Gastroesophageal sphincter (tissue), 4 donors: ENCODE measurements at regions not wholly inside any gene's neighbourhood (a gene's known extent, or its start where the extent isn't known, plus 50 kb on each side); places are given as distances from the start of the nearest gene placed in this dataset.
A peak's percentile ranks its signal among the peaks of the same experiment; 100 is the strongest.

Experiments
- ATAC-seq: fragments of 150-250 bp; one replicate; pipeline ENCODE4 v1.9.1; 2016; ENCODE audit warnings: mild to moderate bottlenecking, moderate library complexity
- H3K27ac ChIP-seq, 4 donors: fragments of 200-600 bp; sonication (generic) in 3 of 4; 1 replicate in 3 of 4; 2 replicates in 1 of 4; pipeline ENCODE4 v1.5.1; 2016 to 2019
- H3K27me3 ChIP-seq: fragments of 200-600 bp; sonication (generic); one replicate; pipeline ENCODE4 v1.5.1; 2019
- H3K36me3 ChIP-seq, 2 donors: fragments of 200-600 bp; sonication (generic); one replicate each; pipeline ENCODE4 v1.5.1; 2019; ENCODE audit warnings: control low read depth in 1 of 2
- H3K4me1 ChIP-seq, 3 donors: fragments of 200-600 bp; sonication (generic); 1 replicate in 2 of 3; 2 replicates in 1 of 3; pipeline ENCODE4 v1.5.1; 2016 to 2019; ENCODE audit warnings: control low read depth in 2 of 3
- H3K4me3 ChIP-seq, 2 donors: fragments of 200-600 bp; sonication (generic); one replicate each; pipeline ENCODE4 v1.5.1; 2019; ENCODE audit warnings: mild to moderate bottlenecking in 1 of 2, moderate library complexity in 1 of 2
- H3K9me3 ChIP-seq, 3 donors: fragments of 200-600 bp; sonication (generic); one replicate each; pipeline ENCODE4 v1.5.1; 2017 to 2019; ENCODE audit warnings: control low read depth in 2 of 3
- CTCF ChIP-seq, 4 experiments: fragments of 200-600 bp in 2 of 4; fragments of 450-650 bp in 2 of 4; sonication (generic) in 1 of 4; IDR thresholded peaks; one replicate each; pipeline ENCODE4 v1.5.1; 2017 to 2019; ENCODE audit warnings: antibody characterized with exemption in 4 of 4, mild to moderate bottlenecking in 2 of 4, moderate library complexity in 2 of 4
- EP300 ChIP-seq: sonication (generic); formaldehyde crosslinking; IDR thresholded peaks from one replicate; pipeline ENCODE4 v1.6.1; 2017; ENCODE audit warnings: antibody characterized with exemption, mild to moderate bottlenecking
- POLR2A ChIP-seq, 2 donors: fragments of 450-650 bp; IDR thresholded peaks; one replicate each; pipeline ENCODE4 v1.6.1; 2017; ENCODE audit warnings: antibody characterized with exemption in 2 of 2, mild to moderate bottlenecking in 2 of 2, moderate library complexity in 1 of 2
- POLR2AphosphoS5 ChIP-seq: sonication (generic); formaldehyde crosslinking; IDR thresholded peaks from one replicate; pipeline ENCODE4 v1.6.1; 2017; ENCODE audit warnings: antibody characterized with exemption
- WGBS, 2 donors: methylation state at CpG; one replicate each; pipeline ENCODE4 v1.1.5; 2018; ENCODE audit warnings: low coverage in 1 of 2; 5-methylcytosine and 5-hydroxymethylcytosine counted together

DNA sequence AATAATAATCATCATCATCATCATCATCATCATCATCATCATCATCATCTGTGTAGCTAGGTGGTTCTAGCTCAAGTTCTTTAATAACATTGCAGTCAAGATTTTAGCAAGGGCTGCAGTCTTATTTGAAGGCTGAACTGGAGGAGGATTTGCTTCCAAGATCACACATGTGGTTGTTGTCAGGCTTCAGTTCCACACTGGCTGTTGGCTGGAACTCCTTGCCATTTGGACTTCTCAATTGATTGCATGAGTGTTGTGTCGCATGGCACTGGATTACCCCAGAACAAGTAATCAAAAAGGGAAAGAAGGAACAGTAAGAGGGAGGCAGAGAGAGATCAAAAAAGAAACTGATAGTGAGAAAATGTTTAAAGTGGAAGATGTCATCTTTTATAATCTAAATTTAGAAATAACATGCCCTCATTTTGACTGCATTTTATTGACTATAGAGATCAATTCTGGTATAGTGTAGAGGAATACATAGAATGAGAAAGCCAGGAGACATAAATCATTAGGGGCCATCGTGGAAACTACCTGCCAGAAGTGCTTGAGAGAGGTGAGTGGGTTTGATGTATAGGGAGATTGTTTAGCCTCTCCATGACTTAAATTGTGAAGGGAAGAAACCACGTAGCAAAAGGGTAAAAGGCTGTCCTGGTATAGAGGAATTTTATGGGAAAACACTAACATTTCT lies 346.6 kb upstream of the RBMS3 start:
- Histone ChIP-seq H3K27ac (no peak overlapping the region), H3K4me3 (no peak overlapping the region), H3K4me1 (no peaks in the 10 kb centered on the region), H3K27me3 (no peaks in the 10 kb centered on the region), H3K9me3 (no peaks in the 10 kb centered on the region), H3K36me3 (no peaks in the 10 kb centered on the region)
- ATAC-seq = no peak
- 49 to 72% methylated on average over 2 to 3 of the region's 3 CpGs for WGBS, 2 donors
- TF ChIP-seq POLR2AphosphoS5 (no peak), POLR2A (IDR thresholded peaks at IDR 0.05) (no peak), CTCF (IDR thresholded peaks at IDR 0.05) (no peak), EP300 (no peak)

- TF ChIP-seq EP300 (no peak), CTCF (IDR thresholded peaks at IDR 0.05) (no peak), POLR2AphosphoS5 (no peak), POLR2A (IDR thresholded peaks at IDR 0.05) (no peak)
- 18 to 52% methylated on average over 2 of the region's 2 CpGs for WGBS, 2 donors
- no peaks in the 10 kb centered on the region for H3K36me3 ChIP-seq
- H3K9me3 ChIP-seq = no peaks in the 10 kb centered on the region
- peaks cover 0 to 8% (median under 1%) of the 10 kb centered on the region in 3 donors for H3K4me1 ChIP-seq
- no peak overlapping the region for H3K27ac ChIP-seq
- H3K27me3 ChIP-seq = no peaks in the 10 kb centered on the region
- no peak overlapping the region for H3K4me3 ChIP-seq
- no peak for ATAC-seq
Measured at GRCh38 chr3:28935146-28935545, 345.7 kb upstream of the RBMS3 start.

DNA sequence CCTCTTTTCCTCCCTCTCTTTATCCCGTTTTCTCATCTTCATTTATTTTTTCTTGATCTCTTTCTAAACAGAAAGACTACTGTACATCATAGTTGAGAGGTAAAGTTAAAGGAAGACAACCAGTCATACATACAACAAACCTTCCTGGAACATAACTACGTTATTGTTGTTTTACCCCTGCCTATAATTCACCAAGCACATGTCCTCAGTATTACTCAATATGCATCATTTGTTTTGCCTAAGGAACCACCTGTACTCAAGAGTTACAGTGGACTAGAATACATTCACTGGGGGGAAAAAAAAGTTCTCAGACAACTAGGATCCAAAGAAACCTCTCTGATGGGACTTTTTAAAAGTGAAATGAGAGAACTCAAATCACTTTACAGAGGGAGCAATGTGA lies 344.7 kb upstream of the RBMS3 start:
- TF ChIP-seq POLR2AphosphoS5 (no peak), POLR2A (IDR thresholded peaks at IDR 0.05) (no peak), EP300 (no peak), CTCF (IDR thresholded peaks at IDR 0.05) (no peak)
- Histone ChIP-seq H3K9me3 (no peaks in the 10 kb centered on the region), H3K27ac (no peak overlapping the region), H3K4me1 (peaks cover 9 to 18% (median 10%) of the 10 kb centered on the region in 3 donors), H3K36me3 (no peaks in the 10 kb centered on the region), H3K27me3 (no peaks in the 10 kb centered on the region), H3K4me3 (no peak overlapping the region)
- ATAC-seq = no peak
- WGBS, 2 donors = 72 to 73% methylated on average over 2 of the region's 2 CpGs

- H3K4me3 ChIP-seq = no peak overlapping the region
- no peak for ATAC-seq
- no peaks in the 10 kb centered on the region for H3K9me3 ChIP-seq
- peak overlapping the region; percentile 22 to 53 (median 36) for H3K27ac ChIP-seq
- H3K27me3 ChIP-seq = no peaks in the 10 kb centered on the region
- TF ChIP-seq CTCF (IDR thresholded peaks at IDR 0.05) (no peak), POLR2AphosphoS5 (peak; percentile 26)
- peaks cover 9 to 33% (median 13%) of the 10 kb centered on the region in 3 donors for H3K4me1 ChIP-seq
- no peaks in the 10 kb centered on the region for H3K36me3 ChIP-seq
Measured at GRCh38 chr3:28940530-28940929, 340.3 kb upstream of the RBMS3 start.

GRCh38 chr3:28940994-28941393 lies 339.9 kb upstream of the RBMS3 start:
- no peaks in the 10 kb centered on the region for H3K36me3 ChIP-seq
- no peak overlapping the region for H3K4me3 ChIP-seq
- H3K9me3 ChIP-seq = no peaks in the 10 kb centered on the region
- no peak for TF ChIP-seq CTCF (IDR thresholded peaks at IDR 0.05)
- TF ChIP-seq EP300 = no peak
- no peak for TF ChIP-seq POLR2A (IDR thresholded peaks at IDR 0.05)
- TF ChIP-seq POLR2AphosphoS5 = no peak
- H3K4me1 ChIP-seq = peaks cover 9 to 33% (median 13%) of the 10 kb centered on the region in 3 donors
- no peaks in the 10 kb centered on the region for H3K27me3 ChIP-seq
- WGBS, 2 donors = 91 to 100% methylated on average over 1 of the region's 1 CpG
- ATAC-seq = no peak
- peak overlapping the region; percentile 22 to 53 (median 36) for H3K27ac ChIP-seq
